Stimulated activated effector memory CD8-positive, alpha-beta T cell treated with anti-CD3 and anti-CD28 coated beads, Interleukin-12 subunit alpha, Interleukin-12 subunit beta, amount 100 ng/mL, for 72 hours (primary cell): ENCODE measurements at regions not wholly inside any gene's neighbourhood (a gene's known extent, or its start where the extent isn't known, plus 50 kb on each side); places are given as distances from the start of the nearest gene placed in this dataset.

Experiments
- ATAC-seq: fragments of 150-1000 bp; cut with Tn5 transposase; 2 replicates; pipeline ENCODE4 v1.10.0; 2021
- DNase-seq, 2 donors: peaks; one replicate each; pipeline ENCODE4 v3.0.0; 2021 to 2022; ENCODE audit warnings: low spot score in 2 of 2
- H3K27ac Mint-ChIP-seq: one replicate; pipeline ENCODE4 v1.8.0; 2022; ENCODE audit warnings: mild to moderate bottlenecking, mixed read lengths
- H3K36me3 Mint-ChIP-seq: one replicate; pipeline ENCODE4 v1.8.0; 2022; ENCODE audit warnings: mild to moderate bottlenecking, mixed read lengths
- H3K4me1 Mint-ChIP-seq: one replicate; pipeline ENCODE4 v1.8.0; 2022; ENCODE audit warnings: mixed read lengths
- H3K4me3 Mint-ChIP-seq: one replicate; pipeline ENCODE4 v1.8.0; 2022; ENCODE audit warnings: mild to moderate bottlenecking, mixed read lengths
- H3K9me3 Mint-ChIP-seq: one replicate; pipeline ENCODE4 v1.8.0; 2022; ENCODE audit warnings: mixed read lengths

DNA sequence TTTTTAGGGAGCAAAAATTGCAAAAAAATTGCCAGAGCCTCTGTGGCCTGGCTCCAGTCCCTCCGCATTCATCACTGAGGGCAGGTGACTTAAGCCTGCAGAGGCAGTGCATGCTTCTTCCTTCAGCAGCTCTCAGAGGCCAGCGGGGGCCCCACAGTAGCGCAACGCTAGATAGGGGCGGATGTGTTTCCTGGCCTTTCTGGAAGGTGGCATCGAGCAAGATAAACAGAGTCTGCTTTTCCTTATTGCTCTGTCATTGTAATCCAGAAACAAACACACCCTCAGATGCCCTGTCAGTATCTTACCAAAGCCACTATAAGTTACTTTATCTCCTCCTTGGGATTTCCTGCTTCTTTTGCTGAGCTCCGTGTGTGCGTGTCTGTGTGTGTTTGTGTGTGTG, 75.5 kb upstream of the IRX6 start:
- Mint-ChIP-seq H3K36me3 (no peaks in the 10 kb centered on the region), H3K9me3 (peaks cover 2% of the 10 kb centered on the region), H3K27ac (no peak overlapping the region), H3K4me1 (no peaks in the 10 kb centered on the region), H3K4me3 (no peak overlapping the region)
- peak in 1 of 2 donors; percentile 13 for DNase-seq
- no peak for ATAC-seq

GRCh38 chr16:55249361-55249760, 74.6 kb upstream of the IRX6 start:
- DNase-seq (no peak), ATAC-seq (no peak)
- no peak overlapping the region for H3K4me3 Mint-ChIP-seq
- H3K36me3 Mint-ChIP-seq, result no peaks in the 10 kb centered on the region
- H3K9me3 Mint-ChIP-seq, result peaks cover 2% of the 10 kb centered on the region
- H3K27ac Mint-ChIP-seq, result no peak overlapping the region
- no peaks in the 10 kb centered on the region for H3K4me1 Mint-ChIP-seq

GRCh38 chr16:55249936-55250335, 74.1 kb upstream of the IRX6 start:
- Mint-ChIP-seq H3K27ac (no peak overlapping the region), H3K9me3 (peaks cover 2% of the 10 kb centered on the region), H3K4me1 (no peaks in the 10 kb centered on the region), H3K36me3 (no peaks in the 10 kb centered on the region), H3K4me3 (no peak overlapping the region)
- DNase-seq, result no peak
- no peak for ATAC-seq

DNA sequence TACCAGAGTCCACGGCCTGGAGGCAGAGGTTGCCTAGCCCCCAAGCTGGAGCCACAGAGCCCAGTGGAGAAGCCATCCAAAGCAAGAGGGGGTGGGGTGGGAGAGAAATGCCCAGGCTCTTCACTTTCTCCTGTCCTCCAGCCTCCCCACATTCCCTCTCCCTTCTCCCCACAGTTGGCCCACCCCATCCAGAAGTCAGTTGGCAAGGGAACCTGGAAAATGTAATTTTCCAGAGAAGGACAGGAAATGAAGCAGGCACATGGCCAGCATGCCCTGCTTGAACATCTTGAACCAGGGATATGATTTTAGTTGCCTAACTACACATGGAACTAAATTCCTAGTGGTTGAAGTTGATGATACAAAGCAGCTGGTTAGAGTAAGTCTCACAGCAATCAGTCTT, 73.3 kb upstream of the IRX6 start:
- no peak overlapping the region for H3K27ac Mint-ChIP-seq

GRCh38 chr16:55251151-55251550, 72.9 kb upstream of the IRX6 start:
- ATAC-seq, result no peak
- H3K36me3 Mint-ChIP-seq, result no peaks in the 10 kb centered on the region

More for the DNA sequence above, 73.3 kb upstream of the IRX6 start:
- H3K4me1 Mint-ChIP-seq, result no peaks in the 10 kb centered on the region
- ATAC-seq (no peak), DNase-seq (peak in 1 of 2 donors; percentile 2)
- H3K36me3 Mint-ChIP-seq, result no peaks in the 10 kb centered on the region
- no peak overlapping the region for H3K4me3 Mint-ChIP-seq
- H3K9me3 Mint-ChIP-seq, result peaks cover 2% of the 10 kb centered on the region

DNA sequence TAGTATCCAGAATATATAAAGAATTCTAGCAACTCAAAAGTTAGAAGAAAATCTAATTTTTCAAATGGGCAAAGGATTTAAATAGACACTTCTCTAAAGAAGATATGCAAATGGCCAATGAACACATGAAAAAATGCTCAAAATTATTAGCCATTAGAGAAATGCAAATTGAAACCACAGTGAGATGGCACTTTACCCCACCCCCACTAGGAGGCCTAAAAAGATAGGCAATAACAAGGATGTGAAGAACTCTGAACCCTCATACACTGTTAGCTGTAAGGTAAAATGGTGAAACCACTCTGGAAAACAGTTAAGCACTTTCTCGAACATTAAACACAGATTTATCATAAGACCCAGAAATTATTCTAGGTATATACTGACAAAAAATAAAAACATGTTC, 71.4 kb upstream of the IRX6 start:
- no peak overlapping the region for H3K4me3 Mint-ChIP-seq
- ATAC-seq, result no peak
- DNase-seq, result no peak
- no peaks in the 10 kb centered on the region for H3K36me3 Mint-ChIP-seq
- no peak overlapping the region for H3K27ac Mint-ChIP-seq
- peaks cover 2% of the 10 kb centered on the region for H3K9me3 Mint-ChIP-seq
- H3K4me1 Mint-ChIP-seq, result no peaks in the 10 kb centered on the region

More at GRCh38 chr16:55251151-55251550, 72.9 kb upstream of the IRX6 start:
- peak in 1 of 2 donors; percentile 28 for DNase-seq
- Mint-ChIP-seq H3K4me3 (no peak overlapping the region), H3K9me3 (peaks cover 2% of the 10 kb centered on the region), H3K27ac (no peak overlapping the region), H3K4me1 (no peaks in the 10 kb centered on the region)

DNA sequence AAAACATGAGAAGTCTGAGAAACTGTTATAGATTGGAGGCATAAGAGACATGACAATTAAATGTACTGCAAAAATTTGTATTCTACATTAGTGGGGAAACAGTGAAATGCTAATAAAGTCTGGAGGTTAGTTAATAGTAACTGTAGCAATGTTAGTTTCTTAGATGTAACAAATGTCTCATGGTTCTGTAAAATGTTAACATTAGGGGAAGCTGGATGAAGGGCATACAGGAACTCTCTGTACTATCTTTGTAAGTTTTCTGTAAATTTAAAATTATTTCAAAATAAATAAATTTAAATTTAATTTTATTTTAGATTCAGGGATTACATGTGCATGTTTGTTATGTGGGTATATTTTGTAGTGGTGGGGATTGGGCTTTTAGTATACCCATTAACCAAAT, 70.0 kb upstream of the IRX6 start:
- no peak overlapping the region for H3K27ac Mint-ChIP-seq
- ATAC-seq, result no peak
- peaks cover 2% of the 10 kb centered on the region for H3K9me3 Mint-ChIP-seq
- no peaks in the 10 kb centered on the region for H3K4me1 Mint-ChIP-seq
- DNase-seq, result no peak
- H3K4me3 Mint-ChIP-seq, result no peak overlapping the region
- no peaks in the 10 kb centered on the region for H3K36me3 Mint-ChIP-seq

GRCh38 chr16:55255733-55256282, 68.2 kb upstream of the IRX6 start:
- Mint-ChIP-seq H3K4me1 (no peaks in the 10 kb centered on the region), H3K36me3 (no peaks in the 10 kb centered on the region), H3K27ac (no peak overlapping the region), H3K9me3 (peaks cover 2% of the 10 kb centered on the region), H3K4me3 (no peak overlapping the region)
- ATAC-seq, result no peak
- no peak for DNase-seq

- Mint-ChIP-seq H3K9me3 (peaks cover 2% of the 10 kb centered on the region), H3K27ac (no peak overlapping the region), H3K4me1 (no peaks in the 10 kb centered on the region), H3K4me3 (no peak overlapping the region), H3K36me3 (no peaks in the 10 kb centered on the region)
- ATAC-seq, result no peak
- DNase-seq, result no peak
These were observed 67.5 kb upstream of the IRX6 start for GRCh38 chr16:55256412-55257016.

DNA sequence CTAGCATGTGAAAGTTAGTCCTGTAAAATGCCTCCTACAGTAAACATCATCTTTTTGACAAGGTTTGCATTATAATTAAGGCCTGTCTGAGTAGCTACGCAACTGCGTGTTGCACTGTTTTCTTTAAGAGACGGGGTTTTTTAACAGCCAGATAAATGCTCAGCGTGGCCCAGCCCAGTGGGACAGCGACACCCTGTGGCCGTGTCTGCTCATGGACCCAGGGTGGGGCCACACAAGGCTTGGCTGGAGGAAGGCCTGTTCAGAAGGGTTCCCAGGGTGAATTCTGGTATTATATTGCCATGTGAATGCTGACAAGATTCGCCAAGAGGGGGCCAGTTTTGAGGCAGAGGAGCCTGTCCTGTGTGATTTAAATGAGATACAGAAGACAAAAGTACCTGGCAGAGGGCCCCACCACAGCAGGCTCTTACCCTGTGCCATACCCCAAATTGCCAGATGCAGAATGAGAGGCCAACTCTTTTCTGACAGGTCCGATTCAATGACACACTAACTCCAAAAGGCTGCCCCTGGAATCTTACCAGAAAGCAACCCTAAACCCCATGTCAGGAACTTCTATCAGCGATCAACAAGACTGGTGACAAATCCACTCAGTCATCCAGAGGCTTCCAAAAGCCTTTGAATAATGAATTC, 65.9 kb upstream of the IRX6 start:
- DNase-seq (peak; percentile 21 to 66), ATAC-seq (peak; percentile 55)
- H3K36me3 Mint-ChIP-seq, result no peaks in the 10 kb centered on the region

DNA sequence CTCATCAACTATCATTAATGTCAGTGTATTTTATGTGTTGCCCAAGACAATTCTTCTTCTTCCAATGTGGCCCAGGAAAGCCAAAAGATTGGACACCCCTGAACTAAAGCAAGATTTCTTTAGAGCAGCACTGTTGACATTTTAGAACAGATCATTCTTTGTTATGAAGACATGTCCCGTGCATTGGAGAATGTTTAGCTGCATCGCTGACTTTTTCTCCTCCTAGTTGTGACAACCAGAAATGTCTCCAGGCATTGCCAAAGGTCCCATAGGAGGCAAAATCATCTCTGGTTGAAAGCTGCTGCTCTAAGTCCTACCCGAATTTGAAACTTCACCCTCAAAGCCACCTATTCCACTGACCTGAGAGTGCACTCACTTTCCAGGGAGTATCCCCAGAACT, 62.7 kb upstream of the IRX6 start:
- no peak for ATAC-seq
- H3K4me1 Mint-ChIP-seq, result no peaks in the 10 kb centered on the region
- H3K36me3 Mint-ChIP-seq, result no peaks in the 10 kb centered on the region
- no peak overlapping the region for H3K27ac Mint-ChIP-seq
- DNase-seq, result no peak
- peaks cover 5% of the 10 kb centered on the region for H3K9me3 Mint-ChIP-seq
- no peak overlapping the region for H3K4me3 Mint-ChIP-seq

More for the DNA sequence above, 65.9 kb upstream of the IRX6 start:
- Mint-ChIP-seq H3K4me1 (no peaks in the 10 kb centered on the region), H3K9me3 (peaks cover 2% of the 10 kb centered on the region), H3K4me3 (no peak overlapping the region), H3K27ac (no peak overlapping the region)

GRCh38 chr16:55263271-55264250, 60.4 kb upstream of the IRX6 start:
- DNase-seq, result no peak
- ATAC-seq, result no peak
- Mint-ChIP-seq H3K27ac (no peak overlapping the region), H3K4me3 (no peak overlapping the region), H3K4me1 (no peaks in the 10 kb centered on the region), H3K9me3 (peaks cover 5% of the 10 kb centered on the region), H3K36me3 (no peaks in the 10 kb centered on the region)

DNA sequence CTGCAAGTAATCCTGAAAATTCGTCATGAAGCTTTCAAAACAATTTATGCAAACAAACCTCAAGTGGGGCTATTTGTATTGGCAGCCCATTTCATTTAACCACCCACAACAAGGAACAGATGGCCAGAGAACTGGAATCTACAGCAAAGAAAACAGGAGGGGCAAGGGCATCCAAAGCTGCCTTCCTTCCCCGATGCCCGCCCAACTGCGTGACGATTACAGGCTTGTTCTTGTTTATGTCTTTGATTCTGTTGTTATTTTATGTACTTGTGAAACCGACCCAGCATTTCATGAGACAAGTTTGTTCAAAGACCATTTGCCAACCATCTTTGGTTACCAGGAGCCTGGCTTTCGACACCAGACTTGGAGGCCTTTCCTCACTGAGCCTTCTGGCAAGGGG, 59.1 kb upstream of the IRX6 start:
- no peak for DNase-seq
- H3K9me3 Mint-ChIP-seq, result peaks cover 8% of the 10 kb centered on the region
- no peaks in the 10 kb centered on the region for H3K4me1 Mint-ChIP-seq
- H3K36me3 Mint-ChIP-seq, result no peaks in the 10 kb centered on the region
- no peak for ATAC-seq
- no peak overlapping the region for H3K4me3 Mint-ChIP-seq
- no peak overlapping the region for H3K27ac Mint-ChIP-seq

DNA sequence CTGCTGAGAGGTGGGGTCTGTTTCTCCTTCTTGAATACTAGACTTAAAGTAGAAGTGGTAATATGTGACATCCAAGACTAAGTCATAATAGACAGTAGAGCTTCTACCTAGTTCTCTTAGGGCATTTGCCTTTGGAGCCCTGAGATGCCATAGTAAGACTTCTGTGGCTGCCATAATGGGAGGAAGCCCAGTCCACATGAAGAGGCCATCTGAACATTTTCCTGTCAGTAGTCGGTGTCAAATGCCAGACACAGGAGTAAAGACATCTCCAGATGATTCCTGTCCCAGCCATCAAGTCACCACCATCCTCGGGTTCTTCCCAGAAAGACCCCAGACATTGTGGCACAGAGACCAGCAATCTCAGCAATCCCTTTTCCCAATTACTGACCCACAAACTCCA, 58.1 kb upstream of the IRX6 start:
- H3K27ac Mint-ChIP-seq, result no peak overlapping the region

GRCh38 chr16:55271945-55272513, 52.0 kb upstream of the IRX6 start:
- Mint-ChIP-seq H3K27ac (no peak overlapping the region), H3K9me3 (peaks cover 3% of the 10 kb centered on the region), H3K4me1 (no peaks in the 10 kb centered on the region), H3K4me3 (no peak overlapping the region), H3K36me3 (no peaks in the 10 kb centered on the region)
- no peak for ATAC-seq
- no peak for DNase-seq

More for the DNA sequence above, 58.1 kb upstream of the IRX6 start:
- no peak for DNase-seq
- H3K4me3 Mint-ChIP-seq, result no peak overlapping the region
- H3K36me3 Mint-ChIP-seq, result no peaks in the 10 kb centered on the region
- ATAC-seq, result no peak
- H3K4me1 Mint-ChIP-seq, result no peaks in the 10 kb centered on the region
- H3K9me3 Mint-ChIP-seq, result peaks cover 8% of the 10 kb centered on the region
